Prostate gland (tissue), 2 donors: ENCODE measurements at regions not wholly inside any gene's neighbourhood (a gene's known extent, or its start where the extent isn't known, plus 50 kb on each side); places are given as distances from the start of the nearest gene placed in this dataset.

Experiments
- DNase-seq: peaks from one replicate; pipeline ENCODE4 v3.0.0-alpha.2; 2019; ENCODE audit warnings: low spot score
- H3K27ac ChIP-seq, 2 donors: fragments of 200-600 bp; sonication (generic); 2 replicates each; pipeline ENCODE4 v1.5.1; 2017 to 2019
- H3K27me3 ChIP-seq: fragments of 200-600 bp; sonication (generic); replicated peaks from 2 replicates; pipeline ENCODE4 v1.5.1; 2019; ENCODE audit not compliant: insufficient read depth
- H3K36me3 ChIP-seq, 2 donors: fragments of 200-600 bp; sonication (generic); 1 replicate in 1 of 2; 2 replicates in 1 of 2; pipeline versions ENCODE4 v1.5.1 to v1.8.1; 2017 to 2019
- H3K4me1 ChIP-seq: fragments of 200-600 bp; sonication (generic); replicated peaks from 2 replicates; pipeline ENCODE4 v1.5.1; 2019
- H3K4me3 ChIP-seq, 2 donors: fragments of 200-600 bp; sonication (generic); 2 replicates each; pipeline ENCODE4 v1.5.1; 2017 to 2019
- H3K9me3 ChIP-seq: fragments of 200-600 bp; sonication (generic); 2 replicates; pipeline ENCODE4 v1.5.1; 2017
- POLR2A ChIP-seq: fragments of 450-650 bp; IDR thresholded peaks from one replicate; pipeline ENCODE4 v1.6.1; 2016; ENCODE audit warnings: antibody characterized with exemption, mild to moderate bottlenecking
- POLR2AphosphoS5 ChIP-seq: sonication (generic); formaldehyde crosslinking; IDR thresholded peaks from one replicate; pipeline ENCODE4 v1.6.1; 2017; ENCODE audit warnings: antibody characterized with exemption
- WGBS: methylation state at CpG from one replicate; pipeline ENCODE4 v1.1.5; 2018; 5-methylcytosine and 5-hydroxymethylcytosine counted together
- intact Hi-C: fragments of 100-400 bp; cut with DNase I; formaldehyde crosslinking; loops from one replicate; pipeline ENCODE4 v1.14.2; 2022
- TF ChIP-seq, protein P1 (sequence below), 4 experiments: fragments of 200-600 bp in 2 of 4; fragments of 450-650 bp in 2 of 4; sonication (generic) in 2 of 4; IDR thresholded peaks; 1 replicate in 3 of 4; 2 replicates in 1 of 4; pipeline ENCODE4 v1.5.1; 2016 to 2019; ENCODE audit warnings: antibody characterized with exemption in 4 of 4, mild to moderate bottlenecking in 2 of 4, moderate library complexity in 2 of 4

DNA sequence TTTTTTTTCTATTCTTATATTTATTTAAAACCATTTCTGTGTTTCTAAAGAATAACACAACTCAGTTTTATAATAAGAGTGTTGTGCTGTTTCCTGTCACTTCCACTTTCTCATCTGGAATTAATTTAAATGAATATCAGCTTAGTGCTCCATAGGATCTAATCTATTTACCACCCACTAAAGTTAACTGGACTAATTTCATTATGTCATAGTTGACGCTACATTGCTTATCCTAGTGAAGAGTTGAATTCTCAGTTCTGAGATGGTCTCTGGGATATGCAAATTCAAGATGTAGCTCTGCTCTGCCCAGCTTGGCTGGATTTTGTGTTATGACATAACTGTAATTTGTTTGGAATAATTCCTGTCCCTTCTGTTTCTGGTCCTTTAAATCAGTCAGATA, 380.1 kb downstream of the METTL15 start:
- no peak for DNase-seq
- WGBS: 0% methylated on average over 1 of the region's 1 CpG
- TF ChIP-seq POLR2A (no peak), POLR2AphosphoS5 (no peak)
- TF ChIP-seq, protein P1, sequence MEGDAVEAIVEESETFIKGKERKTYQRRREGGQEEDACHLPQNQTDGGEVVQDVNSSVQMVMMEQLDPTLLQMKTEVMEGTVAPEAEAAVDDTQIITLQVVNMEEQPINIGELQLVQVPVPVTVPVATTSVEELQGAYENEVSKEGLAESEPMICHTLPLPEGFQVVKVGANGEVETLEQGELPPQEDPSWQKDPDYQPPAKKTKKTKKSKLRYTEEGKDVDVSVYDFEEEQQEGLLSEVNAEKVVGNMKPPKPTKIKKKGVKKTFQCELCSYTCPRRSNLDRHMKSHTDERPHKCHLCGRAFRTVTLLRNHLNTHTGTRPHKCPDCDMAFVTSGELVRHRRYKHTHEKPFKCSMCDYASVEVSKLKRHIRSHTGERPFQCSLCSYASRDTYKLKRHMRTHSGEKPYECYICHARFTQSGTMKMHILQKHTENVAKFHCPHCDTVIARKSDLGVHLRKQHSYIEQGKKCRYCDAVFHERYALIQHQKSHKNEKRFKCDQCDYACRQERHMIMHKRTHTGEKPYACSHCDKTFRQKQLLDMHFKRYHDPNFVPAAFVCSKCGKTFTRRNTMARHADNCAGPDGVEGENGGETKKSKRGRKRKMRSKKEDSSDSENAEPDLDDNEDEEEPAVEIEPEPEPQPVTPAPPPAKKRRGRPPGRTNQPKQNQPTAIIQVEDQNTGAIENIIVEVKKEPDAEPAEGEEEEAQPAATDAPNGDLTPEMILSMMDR (IDR thresholded peaks at IDR 0.05): no peak
- no peaks in the 10 kb centered on the region for H3K36me3 ChIP-seq
- no peak overlapping the region for H3K27ac ChIP-seq
- H3K4me1 ChIP-seq: no peaks in the 10 kb centered on the region
- H3K27me3 ChIP-seq: no peaks in the 10 kb centered on the region
- H3K4me3 ChIP-seq: no peak overlapping the region
- intact Hi-C loops: no loop called here
- no peaks in the 10 kb centered on the region for H3K9me3 ChIP-seq

DNA sequence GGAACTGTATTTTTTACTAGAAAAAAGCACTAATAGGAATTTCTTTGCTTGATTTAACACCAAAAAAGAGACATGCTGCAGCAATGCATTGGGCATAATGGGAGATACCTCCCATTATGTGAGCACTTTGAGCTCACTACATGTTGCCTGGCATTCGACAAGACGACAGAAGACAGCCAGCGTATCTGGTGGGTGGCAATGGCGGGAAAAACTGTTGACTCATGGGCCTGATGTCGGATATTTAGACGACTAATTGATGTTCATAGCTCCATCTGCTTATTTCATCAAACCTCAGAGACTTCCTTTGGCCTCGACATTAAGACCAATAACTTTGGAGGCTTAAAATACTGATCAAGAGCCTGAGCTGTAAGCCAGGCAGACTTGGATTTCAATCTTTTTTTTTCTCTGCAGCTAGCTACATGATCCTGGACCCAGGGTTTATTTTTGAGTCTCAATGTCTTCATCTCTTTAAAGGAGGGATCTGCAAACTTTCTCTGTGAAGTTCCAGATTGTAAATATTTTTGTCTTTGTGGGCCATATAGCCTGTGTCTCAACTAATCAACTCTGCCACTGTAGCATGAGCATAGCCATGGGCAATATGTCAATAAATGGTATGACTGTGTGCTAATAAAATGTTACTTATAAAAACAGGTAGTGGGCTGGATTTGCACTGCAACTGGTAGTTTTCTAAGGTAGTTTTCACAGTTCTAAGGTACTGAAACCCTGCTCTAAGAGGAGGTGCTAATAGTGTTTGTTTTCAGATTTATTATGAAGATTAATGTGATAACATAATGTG, 375.1 kb downstream of the METTL15 start:
- H3K27me3 ChIP-seq: no peaks in the 10 kb centered on the region
- H3K36me3 ChIP-seq: no peaks in the 10 kb centered on the region
- 92% methylated on average over 7 of the region's 7 CpGs for WGBS

DNA sequence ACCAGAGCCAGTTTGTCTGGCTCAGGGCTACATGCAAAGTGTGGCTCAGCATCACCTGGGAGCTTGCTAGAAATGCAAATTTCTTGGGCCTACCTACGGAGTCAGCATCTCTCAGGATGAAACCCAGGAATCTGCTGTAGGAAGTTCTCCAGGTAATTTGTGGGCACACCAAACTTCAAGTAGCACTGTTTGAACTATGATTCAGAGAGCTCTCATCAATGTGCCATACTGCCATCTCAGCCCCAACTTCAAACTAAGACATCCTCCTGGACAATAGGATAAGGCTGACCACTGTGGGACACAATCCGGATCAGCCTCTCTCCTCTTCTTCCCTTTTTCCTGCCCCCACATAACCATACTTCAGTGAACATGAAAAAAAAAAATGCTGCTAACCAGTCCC, 374.5 kb downstream of the METTL15 start:
- Histone ChIP-seq H3K4me3 (no peak overlapping the region), H3K4me1 (no peaks in the 10 kb centered on the region), H3K27ac (no peak overlapping the region), H3K36me3 (no peaks in the 10 kb centered on the region), H3K27me3 (no peaks in the 10 kb centered on the region), H3K9me3 (no peaks in the 10 kb centered on the region)
- intact Hi-C loops: no loop called here
- DNase-seq: no peak
- 94% methylated on average over 2 of the region's 2 CpGs for WGBS
- TF ChIP-seq POLR2AphosphoS5: no peak

More for the DNA sequence above, 375.1 kb downstream of the METTL15 start:
- intact Hi-C loops: no loop called here
- Histone ChIP-seq H3K4me1 (no peaks in the 10 kb centered on the region), H3K9me3 (no peaks in the 10 kb centered on the region), H3K27ac (no peak overlapping the region), H3K4me3 (no peak overlapping the region)
- no peak for DNase-seq
- no peak for TF ChIP-seq POLR2AphosphoS5
- no peak for TF ChIP-seq POLR2A

DNA sequence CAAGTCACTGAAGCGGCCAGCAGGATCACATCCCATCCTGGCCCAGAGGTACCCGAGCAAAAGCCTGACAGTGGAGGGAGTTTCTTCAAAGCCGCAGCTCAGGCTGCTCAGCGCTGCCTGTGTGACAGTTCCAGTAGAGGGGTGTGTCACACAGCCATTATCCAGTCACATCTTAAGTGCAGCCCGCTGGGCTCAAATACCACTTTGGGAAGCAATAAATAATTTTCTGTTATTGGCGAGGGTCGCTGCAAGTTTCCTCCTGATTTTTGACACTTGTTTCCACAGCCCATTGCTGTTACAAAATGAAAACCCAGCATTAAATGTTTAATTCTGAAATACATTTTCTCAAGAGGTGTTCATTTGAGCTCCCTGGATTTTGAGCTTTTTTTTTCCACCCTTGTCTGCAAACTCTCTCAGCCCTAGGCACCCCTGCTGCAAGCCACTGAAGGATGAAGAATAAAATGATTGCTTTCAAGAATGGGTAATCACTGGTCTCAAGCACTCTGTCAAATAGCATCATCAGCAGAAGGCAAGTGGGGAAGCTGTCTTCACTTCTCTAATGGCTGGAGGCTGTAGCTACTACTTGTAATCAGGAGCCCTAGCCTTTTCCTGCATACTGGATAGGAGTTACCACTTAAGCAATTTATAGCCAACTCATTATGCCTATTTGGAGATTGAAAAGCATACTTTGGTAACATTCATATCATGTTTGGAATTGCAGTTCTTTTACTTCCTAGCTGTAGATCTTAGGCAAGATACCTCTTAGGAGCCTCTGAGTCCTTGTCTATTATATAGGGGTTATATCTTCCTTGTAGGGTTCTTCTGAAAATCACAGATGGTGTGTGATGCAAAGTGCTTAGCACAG, 373.7 kb downstream of the METTL15 start:
- DNase-seq: no peak
- Histone ChIP-seq H3K36me3 (no peaks in the 10 kb centered on the region), H3K27ac (no peak overlapping the region), H3K27me3 (no peaks in the 10 kb centered on the region), H3K4me1 (no peaks in the 10 kb centered on the region), H3K4me3 (no peak overlapping the region), H3K9me3 (no peaks in the 10 kb centered on the region)
- WGBS: 54% methylated on average over 7 of the region's 7 CpGs
- TF ChIP-seq POLR2A (no peak), POLR2AphosphoS5 (no peak)
- TF ChIP-seq, protein P1 (IDR thresholded peaks at IDR 0.05): no peak
- intact Hi-C loops: no loop called here

DNA sequence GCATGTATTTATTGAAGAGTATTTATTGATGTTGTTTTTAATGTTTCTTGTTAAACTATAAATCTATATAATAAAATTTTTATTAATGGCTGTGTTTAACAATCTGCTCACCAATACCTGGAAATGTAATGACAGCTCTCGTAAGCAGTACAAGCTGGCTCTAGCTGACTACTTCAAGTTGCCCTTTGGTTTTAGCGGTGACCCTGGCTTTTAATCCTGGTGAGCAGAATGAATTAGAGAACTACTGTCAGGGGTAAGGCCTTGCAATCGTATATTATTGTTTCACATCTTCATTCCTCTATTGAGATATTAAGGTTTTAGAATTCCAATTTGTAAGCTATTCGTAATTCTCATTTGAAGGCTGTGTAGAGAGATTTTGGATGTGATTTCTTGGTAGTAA, 372.2 kb downstream of the METTL15 start:
- Histone ChIP-seq H3K4me3 (no peak overlapping the region), H3K27me3 (no peaks in the 10 kb centered on the region), H3K36me3 (no peaks in the 10 kb centered on the region), H3K27ac (no peak overlapping the region), H3K4me1 (no peaks in the 10 kb centered on the region), H3K9me3 (no peaks in the 10 kb centered on the region)
- TF ChIP-seq, protein P1 (IDR thresholded peaks at IDR 0.05): no peak
- TF ChIP-seq POLR2AphosphoS5 (no peak), POLR2A (no peak)
- DNase-seq: no peak
- intact Hi-C loops: no loop called here
- 87% methylated on average over 4 of the region's 4 CpGs for WGBS
